ENCODE measurements at regions not wholly inside any gene's neighbourhood (a gene's known extent, or its start where the extent isn't known, plus 50 kb on each side); places are given as distances from the start of the nearest gene placed in this dataset.

GRCh38 chr10:2836921-2837662 lies 230.3 kb upstream of the PFKP start:
- no peak for TF ChIP-seq CTCF (IDR thresholded peaks at IDR 0.05; ENCODE audit: low read depth, low read length)
- peak overlapping the region; percentile 12; the same call in 1 of the 2 replicates for H3K4me3 ChIP-seq (ENCODE audit: low read depth, low read length)

GRCh38 chr10:2834214-2834613 lies 233.1 kb upstream of the PFKP start:
- no peak overlapping the region for H3K4me3 ChIP-seq (ENCODE audit: low read depth, low read length)
- no peak for TF ChIP-seq CTCF (IDR thresholded peaks at IDR 0.05; ENCODE audit: low read depth, low read length)

GRCh38 chr10:2831509-2831908 lies 235.8 kb upstream of the PFKP start:
- H3K4me3 ChIP-seq (ENCODE audit: low read depth, low read length): no peak overlapping the region
- TF ChIP-seq CTCF (IDR thresholded peaks at IDR 0.05; ENCODE audit: low read depth, low read length): no peak

GRCh38 chr10:2828741-2829140 lies 238.6 kb upstream of the PFKP start:
- TF ChIP-seq CTCF (IDR thresholded peaks at IDR 0.05; ENCODE audit: low read depth, low read length): no peak
- no peak overlapping the region for H3K4me3 ChIP-seq (ENCODE audit: low read depth, low read length)

- H3K4me3 ChIP-seq (ENCODE audit: low read depth, low read length): no peak overlapping the region
- no peak for TF ChIP-seq CTCF (IDR thresholded peaks at IDR 0.05; ENCODE audit: low read depth, low read length)
Observed at GRCh38 chr10:2826675-2827074, 240.7 kb upstream of the PFKP start.

- no peak overlapping the region for H3K4me3 ChIP-seq (ENCODE audit: low read depth, low read length)
- TF ChIP-seq CTCF (IDR thresholded peaks at IDR 0.05; ENCODE audit: low read depth, low read length): no peak
Observed at GRCh38 chr10:2825841-2826240, 241.5 kb upstream of the PFKP start.

GRCh38 chr10:2817940-2818636 lies 249.3 kb upstream of the PFKP start:
- H3K4me3 ChIP-seq (ENCODE audit: low read depth, low read length): no peak overlapping the region
- TF ChIP-seq CTCF (IDR thresholded peaks at IDR 0.05; ENCODE audit: low read depth, low read length): no peak

All from WI38 (cell line).